GM19463 (cell line): ENCODE measurements at regions not wholly inside any gene's neighbourhood (a gene's known extent, or its start where the extent isn't known, plus 50 kb on each side); places are given as distances from the start of the nearest gene placed in this dataset.

ENCODE experiments used
- ATAC-seq: cut with Tn5 transposase; IDR thresholded peaks from one replicate; pipeline ENCODE4 v1.9.1; 2021; ENCODE audit warnings: mild to moderate bottlenecking, moderate library complexity; ENCODE audit not compliant: unreplicated experiment

GRCh38 chr13:67769987-67770341 is 539.8 kb upstream of the PCDH9 start:
- ATAC-seq: no peak

- ATAC-seq: no peak
These were observed 539.2 kb upstream of the PCDH9 start for GRCh38 chr13:67769063-67769986.

GRCh38 chr13:67763984-67764383 is 533.8 kb upstream of the PCDH9 start:
- ATAC-seq: no peak

- ATAC-seq: no peak
These were observed 533.2 kb upstream of the PCDH9 start for GRCh38 chr13:67763384-67763783.

- no peak for ATAC-seq
These were observed 528.8 kb upstream of the PCDH9 start for GRCh38 chr13:67758975-67759374.

- no peak for ATAC-seq
These were observed 523.9 kb upstream of the PCDH9 start for GRCh38 chr13:67754012-67754411.

GRCh38 chr13:67752759-67753158 is 522.6 kb upstream of the PCDH9 start:
- no peak for ATAC-seq

GRCh38 chr13:67742478-67742877 is 512.3 kb upstream of the PCDH9 start:
- no peak for ATAC-seq

GRCh38 chr13:67740871-67741535 is 510.9 kb upstream of the PCDH9 start:
- ATAC-seq: no peak

GRCh38 chr13:67736646-67737420 is 506.7 kb upstream of the PCDH9 start:
- ATAC-seq: peak; percentile 65

- no peak for ATAC-seq
These were observed 505.5 kb upstream of the PCDH9 start for GRCh38 chr13:67735651-67736050.

GRCh38 chr13:67726979-67727378 is 496.8 kb upstream of the PCDH9 start:
- no peak for ATAC-seq

GRCh38 chr13:67725999-67726398 is 495.9 kb upstream of the PCDH9 start:
- ATAC-seq: no peak

GRCh38 chr13:67713571-67713970 is 483.4 kb upstream of the PCDH9 start:
- no peak for ATAC-seq

- no peak for ATAC-seq
These were observed 466.6 kb upstream of the PCDH9 start for GRCh38 chr13:67696775-67697174.

GRCh38 chr13:67664502-67664901 is 434.4 kb upstream of the PCDH9 start:
- ATAC-seq: no peak

- ATAC-seq: no peak
These were observed 432.9 kb upstream of the PCDH9 start for GRCh38 chr13:67662997-67663396.

GRCh38 chr13:67652887-67653286 is 422.8 kb upstream of the PCDH9 start:
- ATAC-seq: no peak

GRCh38 chr13:67651908-67652465 is 421.9 kb upstream of the PCDH9 start:
- no peak for ATAC-seq

- ATAC-seq: no peak
These were observed 420.3 kb upstream of the PCDH9 start for GRCh38 chr13:67650471-67650870.

GRCh38 chr13:67645874-67646467 is 415.8 kb upstream of the PCDH9 start:
- no peak for ATAC-seq
